HCT116 (cell line): ENCODE measurements at regions not wholly inside any gene's neighbourhood (a gene's known extent, or its start where the extent isn't known, plus 50 kb on each side); places are given as distances from the start of the nearest gene placed in this dataset.

Experiments
- ATAC-seq: fragments of 200-7000 bp; cut with Tn5 transposase; 2 replicates; pipeline ENCODE4 v1.9.1; 2020; ENCODE audit warnings: mild to moderate bottlenecking, moderate library complexity
- BruUV-seq: library from RNA; stranded (reverse); fragments of 400-500 nt; replicated peaks from 2 replicates; lab custom pipeline; 2021; lab: Mats Ljungman, UMichigan
- CTCF ChIA-PET: fragments of 300-600 bp; sonication (Branson Sonifier 250); formaldehyde crosslinking; loops from one replicate; lab custom pipeline; 2021; ENCODE audit warnings: antibody characterized with exemption; lab: Charles Lee
- POLR2A ChIA-PET: fragments of 300-600, 350-600 bp; sonication (Branson Sonifier 250); formaldehyde crosslinking; loops from one replicate; lab custom pipeline; 2021; ENCODE audit warnings: antibody characterized with exemption; lab: Charles Lee
- RAD21 ChIA-PET, 2 experiments: fragments of 300-600 bp; sonication (Branson Sonifier 250); formaldehyde crosslinking; loops; one replicate each; lab custom pipeline; 2023; ENCODE audit warnings: low total read pairs in 2 of 2; ENCODE audit not compliant: uncharacterized antibody in 2 of 2, unreplicated experiment in 2 of 2, low non-redundant PET in 1 of 2; lab: Charles Lee
- DNase-seq: peaks from one replicate; pipeline ENCODE4 v3.0.0-alpha.2; 2010; ENCODE audit warnings: low read depth, low spot score
- H2AFZ ChIP-seq: fragments of 200-600 bp; shearing (Covaris generic), sonication (generic); 2 replicates; pipeline ENCODE4 v1.6.1; 2017; ENCODE audit warnings: low read depth, mixed run types, mixed read lengths, antibody characterized with exemption, low read length; ENCODE audit not compliant: poor library complexity, severe bottlenecking
- H3K27ac ChIP-seq: 2 replicates; pipeline ENCODE4 v1.5.1; 2012; ENCODE audit warnings: low read depth, low read length
- H3K27me3 ChIP-seq: fragments of 200-600 bp; sonication (generic); 2 replicates; pipeline ENCODE4 v1.6.1; 2016; ENCODE audit warnings: mixed run types, low read length, mixed read lengths; ENCODE audit not compliant: insufficient read depth
- H3K36me3 ChIP-seq, 2 experiments: fragments of 200-500 bp in 1 of 2; fragments of 200-600 bp in 1 of 2; sonication (Bioruptor generic) in 1 of 2; sonication (generic) in 1 of 2; 2 replicates each; pipeline versions ENCODE4 v1.5.1 to v1.6.1; 2014 to 2016; ENCODE audit warnings: low read length in 2 of 2, inconsistent platforms in 1 of 2, mixed read lengths in 1 of 2, mixed run types in 1 of 2; ENCODE audit not compliant: insufficient read depth in 2 of 2, control insufficient read depth in 1 of 2
- H3K4me1 ChIP-seq, 2 experiments: fragments of 200-600 bp in 1 of 2; sonication (generic) in 1 of 2; 2 replicates each; pipeline versions ENCODE4 v1.5.1 to v1.6.1; 2012 to 2017; ENCODE audit warnings: low read length in 2 of 2, inconsistent platforms in 1 of 2, mild to moderate bottlenecking in 1 of 2, mixed read lengths in 1 of 2, mixed run types in 1 of 2, moderate library complexity in 1 of 2; ENCODE audit not compliant: insufficient read depth in 2 of 2, control insufficient read depth in 1 of 2
- H3K4me2 ChIP-seq: fragments of 200-600 bp; sonication (generic); 2 replicates; pipeline ENCODE4 v1.6.1; 2017; ENCODE audit warnings: mixed run types, low read length, mixed read lengths
- H3K4me3 ChIP-seq, 2 experiments: fragments of 200-600 bp in 1 of 2; sonication (generic) in 1 of 2; replicated peaks in 1 of 2; 2 replicates each; pipeline ENCODE4 v1.5.1; 2011 to 2016; ENCODE audit warnings: low read length in 2 of 2, control low read depth in 1 of 2, low read depth in 1 of 2, mild to moderate bottlenecking in 1 of 2, mixed read lengths in 1 of 2, mixed run types in 1 of 2
- H3K79me2 ChIP-seq: fragments of 200-600 bp; sonication (generic); 2 replicates; pipeline ENCODE4 v1.6.1; 2017; ENCODE audit warnings: mild to moderate bottlenecking, mixed run types, low read length, moderate library complexity, mixed read lengths; ENCODE audit not compliant: insufficient read depth
- H3K9ac ChIP-seq: fragments of 200-600 bp; sonication (generic); 2 replicates; pipeline ENCODE4 v1.6.1; 2016; ENCODE audit warnings: low read length, mixed read lengths
- H3K9me2 ChIP-seq: fragments of 200-600 bp; sonication (generic), shearing (Covaris generic); 2 replicates; pipeline ENCODE4 v1.6.1; 2017; ENCODE audit warnings: mixed run types, mild to moderate bottlenecking, moderate library complexity; ENCODE audit not compliant: insufficient read depth
- H3K9me3 ChIP-seq, 2 experiments: fragments of 200-500 bp in 1 of 2; fragments of 200-600 bp in 1 of 2; sonication (Bioruptor generic) in 1 of 2; sonication (generic) in 1 of 2; 2 replicates each; pipeline ENCODE4 v1.6.1; 2014 to 2017; ENCODE audit warnings: low read length in 2 of 2, mixed read lengths in 2 of 2, inconsistent platforms in 1 of 2, low read depth in 1 of 2, mild to moderate bottlenecking in 1 of 2, mixed run types in 1 of 2, moderate library complexity in 1 of 2; ENCODE audit not compliant: control insufficient read depth in 1 of 2, insufficient read depth in 1 of 2
- H4K20me1 ChIP-seq: fragments of 200-600 bp; sonication (generic), shearing (Covaris generic); 2 replicates; pipeline ENCODE4 v1.6.1; 2017; ENCODE audit warnings: mixed run types, mild to moderate bottlenecking, moderate library complexity; ENCODE audit not compliant: insufficient read depth
- CBX3 ChIP-seq: IDR thresholded peaks from 2 replicates; pipeline ENCODE4 v1.6.1; 2012; ENCODE audit warnings: low read depth
- CEBPB ChIP-seq: IDR thresholded peaks from 2 replicates; pipeline ENCODE4 v1.6.1; 2012; ENCODE audit warnings: low read depth
- JUND ChIP-seq: IDR thresholded peaks from 2 replicates; pipeline ENCODE4 v1.6.1; 2012
- MAX ChIP-seq: IDR thresholded peaks from 2 replicates; pipeline ENCODE4 v1.6.1; 2012
- POLR2A ChIP-seq: IDR thresholded peaks from 2 replicates; pipeline ENCODE4 v1.7.0; 2011; ENCODE audit warnings: borderline replicate concordance; ENCODE audit not compliant: insufficient read depth, insufficient read length; ENCODE audit errors: extremely low read depth
- POLR2AphosphoS5 ChIP-seq: IDR thresholded peaks from 2 replicates; pipeline ENCODE4 v1.6.1; 2011; ENCODE audit warnings: mild to moderate bottlenecking, low read depth, low read length, moderate library complexity
- SRF ChIP-seq: IDR thresholded peaks from 2 replicates; pipeline ENCODE4 v1.6.1; 2012; ENCODE audit warnings: low read depth
- ZNF274 ChIP-seq: fragments of 200-500 bp; sonication (Bioruptor generic); IDR thresholded peaks from 2 replicates; pipeline ENCODE4 v1.6.1; 2014; ENCODE audit warnings: mild to moderate bottlenecking, low read depth, low read length, inconsistent platforms
- intact Hi-C: fragments of 100-400 bp; cut with micrococcal nuclease; formaldehyde crosslinking; loops from 2 replicates; pipeline ENCODE4 v1.10.0; 2022
- TF ChIP-seq, protein P1 (sequence below), 3 experiments: fragments of 200-600 bp in 1 of 3; sonication (generic) in 1 of 3; IDR thresholded peaks in 2 of 3; conservative IDR thresholded peaks in 1 of 3; 2 replicates each; pipeline ENCODE4 v1.5.1; 2012 to 2017; ENCODE audit warnings: low read depth in 2 of 3, low read length in 2 of 3, antibody characterized with exemption in 1 of 3, borderline replicate concordance in 1 of 3, control low read depth in 1 of 3, mild to moderate bottlenecking in 1 of 3, mixed read lengths in 1 of 3, mixed run types in 1 of 3, moderate library complexity in 1 of 3; ENCODE audit not compliant: insufficient read depth in 1 of 3

GRCh38 chr1:83706354-83706938 lies 292.5 kb downstream of the TTLL7 start:
- Histone ChIP-seq H3K27me3 (no peaks in the 10 kb centered on the region), H3K9me2 (no peaks in the 10 kb centered on the region), H3K9ac (no peak overlapping the region), H3K4me2 (no peak overlapping the region), H3K4me3 (no peak overlapping the region), H3K4me1 (no peaks in the 10 kb centered on the region), H3K27ac (no peak overlapping the region), H2AFZ (no peak overlapping the region), H3K79me2 (no peaks in the 10 kb centered on the region), H3K9me3 (no peaks in the 10 kb centered on the region), H3K36me3 (no peaks in the 10 kb centered on the region), H4K20me1 (no peaks in the 10 kb centered on the region)
- BruUV-seq, result no TSS peak
- DNase-seq (no peak), ATAC-seq (no peak)
- intact Hi-C loops, result no loop called here
- ChIA-PET RAD21 (no interaction called here), CTCF (no interaction called here), POLR2A (no interaction called here)
- TF ChIP-seq, protein P1, sequence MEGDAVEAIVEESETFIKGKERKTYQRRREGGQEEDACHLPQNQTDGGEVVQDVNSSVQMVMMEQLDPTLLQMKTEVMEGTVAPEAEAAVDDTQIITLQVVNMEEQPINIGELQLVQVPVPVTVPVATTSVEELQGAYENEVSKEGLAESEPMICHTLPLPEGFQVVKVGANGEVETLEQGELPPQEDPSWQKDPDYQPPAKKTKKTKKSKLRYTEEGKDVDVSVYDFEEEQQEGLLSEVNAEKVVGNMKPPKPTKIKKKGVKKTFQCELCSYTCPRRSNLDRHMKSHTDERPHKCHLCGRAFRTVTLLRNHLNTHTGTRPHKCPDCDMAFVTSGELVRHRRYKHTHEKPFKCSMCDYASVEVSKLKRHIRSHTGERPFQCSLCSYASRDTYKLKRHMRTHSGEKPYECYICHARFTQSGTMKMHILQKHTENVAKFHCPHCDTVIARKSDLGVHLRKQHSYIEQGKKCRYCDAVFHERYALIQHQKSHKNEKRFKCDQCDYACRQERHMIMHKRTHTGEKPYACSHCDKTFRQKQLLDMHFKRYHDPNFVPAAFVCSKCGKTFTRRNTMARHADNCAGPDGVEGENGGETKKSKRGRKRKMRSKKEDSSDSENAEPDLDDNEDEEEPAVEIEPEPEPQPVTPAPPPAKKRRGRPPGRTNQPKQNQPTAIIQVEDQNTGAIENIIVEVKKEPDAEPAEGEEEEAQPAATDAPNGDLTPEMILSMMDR (IDR thresholded peaks at IDR 0.05 in 2 of 3, conservative IDR thresholded peaks at IDR 0.05 in 1 of 3; ENCODE audit: borderline replicate concordance in 1 of 3, insufficient read depth in 1 of 3, low read depth in 2 of 3, low read length in 2 of 3), result no peak
- TF ChIP-seq CBX3, result no peak
- TF ChIP-seq POLR2A, result no peak
- no peak for TF ChIP-seq MAX
- no peak for TF ChIP-seq POLR2AphosphoS5
- TF ChIP-seq JUND, result no peak
- no peak for TF ChIP-seq SRF
- no peak for TF ChIP-seq ZNF274

DNA sequence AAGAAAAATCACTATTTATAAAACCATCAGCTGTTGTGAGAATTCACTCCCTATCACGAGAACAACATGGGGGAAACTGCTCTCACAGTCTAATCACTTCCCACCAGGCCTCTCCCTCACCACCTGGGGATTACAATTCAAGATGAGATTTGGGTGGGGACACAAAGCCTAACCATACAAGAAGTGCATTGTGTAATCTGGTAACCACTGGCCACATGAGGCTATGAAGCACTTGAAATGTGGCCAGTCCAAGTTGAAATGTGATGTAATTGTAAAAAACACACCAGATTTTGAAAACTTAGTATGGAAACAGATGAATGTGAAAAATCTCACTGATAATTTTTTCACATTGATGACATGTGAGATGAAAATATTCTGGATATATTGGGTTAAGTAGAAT lies 293.8 kb downstream of the TTLL7 start:
- RAD21 ChIA-PET, result no interaction called here
- no TSS peak for BruUV-seq

More for the DNA sequence above, 293.8 kb downstream of the TTLL7 start:
- intact Hi-C loops, result no loop called here
- Histone ChIP-seq H3K4me2 (no peak overlapping the region), H3K27ac (no peak overlapping the region), H3K79me2 (no peaks in the 10 kb centered on the region), H2AFZ (no peak overlapping the region), H3K36me3 (no peaks in the 10 kb centered on the region), H3K9me3 (no peaks in the 10 kb centered on the region), H3K9me2 (no peaks in the 10 kb centered on the region)
- POLR2A ChIA-PET, result no interaction called here
- no peak for DNase-seq
- ATAC-seq, result no peak
- no peak for TF ChIP-seq JUND
- no peak for TF ChIP-seq CEBPB
- TF ChIP-seq, all 23 proteins: peak for 0
- Histone ChIP-seq H3K4me1 (no peaks in the 10 kb centered on the region), H4K20me1 (no peaks in the 10 kb centered on the region), H3K4me3 (no peak overlapping the region), H3K9ac (no peak overlapping the region), H3K27me3 (no peaks in the 10 kb centered on the region)
- CTCF ChIA-PET, result no interaction called here
